GM12878 (cell line): ENCODE measurements at regions not wholly inside any gene's neighbourhood (a gene's known extent, or its start where the extent isn't known, plus 50 kb on each side); places are given as distances from the start of the nearest gene placed in this dataset.

ENCODE experiments used
- ATAC-seq: fragments of 200-7000 bp; cut with Tn5 transposase; 3 replicates; pipeline ENCODE4 v1.9.1; 2020; ENCODE audit warnings: mild to moderate bottlenecking, moderate library complexity
- BruUV-seq: library from RNA; stranded (reverse); fragments of 400-500 nt; replicated peaks from 2 replicates; lab custom pipeline; 2021; lab: Mats Ljungman, UMichigan
- CTCF ChIA-PET: fragments of 300-600 bp; sonication (Branson Sonifier 250); formaldehyde crosslinking; extraction: SDS; loops from one replicate; lab custom pipeline; 2021; ENCODE audit warnings: inconsistent platforms; lab: Yijun Ruan, JAX
- POLR2A ChIA-PET: fragments of 350-600 bp; formaldehyde crosslinking; extraction: SDS; loops from one replicate; lab custom pipeline; 2021; ENCODE audit warnings: inconsistent platforms; lab: Charles Lee
- RAD21 ChIA-PET: fragments of 300-600 bp; sonication (Branson Sonifier 250); formaldehyde crosslinking; loops from one replicate; lab custom pipeline; 2023; ENCODE audit warnings: antibody characterized with exemption; ENCODE audit not compliant: unreplicated experiment; lab: Charles Lee
- SMC1A ChIA-PET: fragments of 300-600 bp; sonication (Branson Sonifier 250); formaldehyde crosslinking; loops from one replicate; lab custom pipeline; 2023; ENCODE audit not compliant: unreplicated experiment, uncharacterized antibody; lab: Charles Lee
- DNase-seq: peaks from one replicate; pipeline ENCODE4 v3.0.0-alpha.2; 2011; ENCODE audit warnings: low read depth, low spot score
- FAIRE-seq: peaks from 3 replicates; lab custom pipeline; 2011; peaks lifted over from hg19 to GRCh38; lab: Jason Lieb, UNC
- H2AFZ ChIP-seq: 2 replicates; pipeline ENCODE4 v1.6.0; 2011; ENCODE audit warnings: low read depth, low read length, control low read depth; ENCODE audit not compliant: control insufficient read depth
- H3K27ac ChIP-seq: 2 replicates; pipeline ENCODE4 v1.5.1; 2011; ENCODE audit warnings: control low read depth; ENCODE audit not compliant: control insufficient read depth, insufficient read depth
- H3K27me3 ChIP-seq, 2 experiments: replicated peaks in 1 of 2; 2 replicates each; pipeline versions ENCODE4 v1.6.0 to v1.6.1; 2011; ENCODE audit warnings: low read length in 1 of 2; ENCODE audit not compliant: control insufficient read depth in 2 of 2, insufficient read depth in 2 of 2
- H3K36me3 ChIP-seq, 2 experiments: 2 replicates each; pipeline ENCODE4 v1.5.1; 2011; ENCODE audit warnings: low read length in 1 of 2; ENCODE audit not compliant: control insufficient read depth in 2 of 2, insufficient read depth in 2 of 2
- H3K4me1 ChIP-seq: 2 replicates; pipeline ENCODE4 v1.6.1; 2011; ENCODE audit warnings: mild to moderate bottlenecking, low read length, moderate library complexity, mixed read lengths; ENCODE audit not compliant: control insufficient read depth, insufficient read depth
- H3K4me2 ChIP-seq: 2 replicates; pipeline ENCODE4 v1.6.0; 2011; ENCODE audit warnings: control low read depth; ENCODE audit not compliant: control insufficient read depth, insufficient read depth
- H3K4me3 ChIP-seq: fragments of 200-600 bp; sonication (generic); 2 replicates; pipeline ENCODE4 v1.5.1; 2016
- H3K79me2 ChIP-seq: 2 replicates; pipeline ENCODE4 v1.6.0; 2011; ENCODE audit warnings: low read length; ENCODE audit not compliant: control insufficient read depth, insufficient read depth
- H3K9ac ChIP-seq: 2 replicates; pipeline ENCODE4 v1.8.0; 2011; ENCODE audit warnings: low read length, control low read depth, mixed read lengths; ENCODE audit not compliant: control insufficient read depth, insufficient read depth
- H3K9me3 ChIP-seq: replicated peaks from 3 replicates; pipeline ENCODE4 v1.5.1; 2011; ENCODE audit warnings: mild to moderate bottlenecking, low read length; ENCODE audit not compliant: control insufficient read depth, insufficient read depth
- H4K20me1 ChIP-seq: 2 replicates; pipeline ENCODE4 v1.6.0; 2011; ENCODE audit not compliant: control insufficient read depth, insufficient read depth
- HCFC1 ChIP-seq: fragments of 150-350 bp; IDR thresholded peaks from 2 replicates; pipeline ENCODE4 v1.6.1; 2014; ENCODE audit warnings: low read length
- HDGF ChIP-seq: fragments of 450-650 bp; IDR thresholded peaks from 2 replicates; pipeline ENCODE4 v1.6.1; 2016; ENCODE audit warnings: antibody characterized with exemption
- NFYB ChIP-seq: IDR thresholded peaks from 2 replicates; pipeline ENCODE4 v1.6.1; 2011; ENCODE audit warnings: low read depth, mild to moderate bottlenecking, low read length, improper control_type of control experiment, moderate library complexity; ENCODE audit not compliant: insufficient read depth
- RB1 ChIP-seq: fragments of 450-650 bp; formaldehyde crosslinking; IDR thresholded peaks from 2 replicates; pipeline ENCODE4 v1.6.1; 2017; ENCODE audit warnings: mild to moderate bottlenecking, borderline replicate concordance
- STAT3 ChIP-seq: IDR thresholded peaks from 2 replicates; pipeline ENCODE4 v1.6.1; 2011; ENCODE audit warnings: low read depth, low read length, improper control_type of control experiment
- TARDBP ChIP-seq: IDR thresholded peaks from 2 replicates; pipeline ENCODE4 v1.6.1; 2016; ENCODE audit warnings: borderline replicate concordance
- ZBTB11 ChIP-seq: fragments of 450-650 bp; formaldehyde crosslinking; IDR thresholded peaks from 2 replicates; pipeline ENCODE4 v1.5.0; 2022; ENCODE audit warnings: mild to moderate bottlenecking, missing genetic modification characterization
- WGBS: methylation state at CpG from one replicate; pipeline ENCODE4 v1.1.6; 2016; ENCODE audit warnings: low lambda C conversion rate; ENCODE audit not compliant: insufficient replicate concordance, insufficient coverage; ENCODE audit errors: missing lambda C conversion rate; 5-methylcytosine and 5-hydroxymethylcytosine counted together
- in situ Hi-C: fragments of 300-500 bp; cut with MboI; formaldehyde crosslinking; loops from 9 replicates; pipeline ENCODE4 v1.14.3; 2018; ENCODE audit warnings: mixed read lengths
- intact Hi-C: fragments of 100-400 bp; cut with micrococcal nuclease; formaldehyde crosslinking; loops from one replicate; pipeline ENCODE4 v1.14.2; 2022; ENCODE audit not compliant: unreplicated experiment

DNA sequence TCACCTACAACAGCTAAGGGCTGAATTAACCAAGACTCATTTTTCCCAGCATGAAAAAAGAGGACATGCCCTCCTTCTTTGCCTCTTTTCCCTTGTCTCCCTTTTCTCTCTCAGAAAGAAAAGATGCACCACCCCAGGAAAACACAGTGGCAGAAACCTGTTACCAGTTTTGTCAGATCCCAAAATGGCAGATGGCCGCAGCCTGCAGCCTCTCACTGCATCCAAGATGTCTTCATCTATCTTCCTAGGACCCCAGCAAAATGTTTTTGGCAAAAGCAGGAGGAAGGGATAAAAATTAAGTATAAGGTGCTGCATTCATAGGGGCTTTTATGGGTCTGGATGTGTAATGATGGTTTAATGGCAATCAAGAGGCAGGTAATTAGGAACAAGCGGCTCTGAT is 266.6 kb upstream of the NPVF start:
- Histone ChIP-seq H3K9me3 (no peaks in the 10 kb centered on the region), H3K27ac (no peak overlapping the region), H3K4me2 (no peak overlapping the region), H3K9ac (no peak overlapping the region), H3K4me3 (no peak overlapping the region), H3K27me3 (no peaks in the 10 kb centered on the region), H3K36me3 (no peaks in the 10 kb centered on the region), H3K79me2 (no peaks in the 10 kb centered on the region), H2AFZ (no peak overlapping the region), H4K20me1 (no peaks in the 10 kb centered on the region), H3K4me1 (peaks cover 10% of the 10 kb centered on the region)
- intact Hi-C loops (no loop called here), in situ Hi-C loops (no loop called here)
- RAD21 ChIA-PET: no interaction called here
- ATAC-seq: no peak
- CTCF ChIA-PET: no interaction called here
- SMC1A ChIA-PET: no interaction called here
- TF ChIP-seq STAT3 (no peak), HCFC1 (no peak), NFYB (no peak), TARDBP (no peak), HDGF (no peak), ZBTB11 (CRISPR knock-in tag) (no peak), RB1 (no peak)
- WGBS: 98% methylated on average over 2 of the region's 2 CpGs
- BruUV-seq: no TSS peak
- no peak for DNase-seq
- POLR2A ChIA-PET: no interaction called here
- FAIRE-seq: no peak
